ENCODE measurements at regions not wholly inside any gene's neighbourhood (a gene's known extent, or its start where the extent isn't known, plus 50 kb on each side); places are given as distances from the start of the nearest gene placed in this dataset.

DNA sequence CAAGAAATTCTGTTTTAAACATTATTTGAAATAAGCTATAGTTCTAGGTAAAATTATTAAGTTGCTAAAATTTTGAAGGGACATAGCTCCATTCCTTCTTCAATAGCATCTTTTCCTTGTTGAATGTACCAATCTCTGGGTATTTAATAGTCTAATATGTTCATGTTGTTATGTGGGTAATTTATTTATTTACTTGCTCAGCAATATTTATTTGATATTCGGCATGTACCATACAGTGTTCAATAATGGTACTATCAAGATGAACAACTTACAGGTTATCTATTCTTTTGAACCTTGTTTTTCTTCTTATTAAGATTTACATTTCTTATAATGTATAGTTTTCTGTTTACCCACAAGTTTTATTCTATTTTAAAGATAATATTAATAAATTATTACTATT, 1616.8 kb upstream of the PIK3C3 start:
- Histone ChIP-seq H3K4me3 (ENCODE audit: low read depth, low read length) (no peak overlapping the region), H3K9me3 (no peaks in the 10 kb centered on the region), H3K36me3 (ENCODE audit: control insufficient read depth, insufficient read depth, low read length) (no peaks in the 10 kb centered on the region), H3K4me1 (no peaks in the 10 kb centered on the region), H3K27me3 (replicated peaks; ENCODE audit: control insufficient read depth, insufficient read depth, low read length) (no peaks in the 10 kb centered on the region)
- H3K36me3 Mint-ChIP-seq (ENCODE audit: insufficient read depth, unreplicated experiment) = no peaks in the 10 kb centered on the region
- no peak overlapping the region for H3K27ac Mint-ChIP-seq (ENCODE audit: unreplicated experiment)
- H3K4me3 Mint-ChIP-seq (ENCODE audit: unreplicated experiment) = no peak overlapping the region
- H3K27me3 Mint-ChIP-seq (ENCODE audit: insufficient read depth, unreplicated experiment) = no peaks in the 10 kb centered on the region
- BruUV-seq (replicated peaks) = no TSS peak
- H3K9me3 Mint-ChIP-seq (ENCODE audit: unreplicated experiment) = no peaks in the 10 kb centered on the region
- intact Hi-C loops (cut with micrococcal nuclease; ENCODE audit: unreplicated experiment) = no loop called here
- ChIA-PET POLR2A (no interaction called here), CTCF (no interaction called here)
- TF ChIP-seq, protein P1, sequence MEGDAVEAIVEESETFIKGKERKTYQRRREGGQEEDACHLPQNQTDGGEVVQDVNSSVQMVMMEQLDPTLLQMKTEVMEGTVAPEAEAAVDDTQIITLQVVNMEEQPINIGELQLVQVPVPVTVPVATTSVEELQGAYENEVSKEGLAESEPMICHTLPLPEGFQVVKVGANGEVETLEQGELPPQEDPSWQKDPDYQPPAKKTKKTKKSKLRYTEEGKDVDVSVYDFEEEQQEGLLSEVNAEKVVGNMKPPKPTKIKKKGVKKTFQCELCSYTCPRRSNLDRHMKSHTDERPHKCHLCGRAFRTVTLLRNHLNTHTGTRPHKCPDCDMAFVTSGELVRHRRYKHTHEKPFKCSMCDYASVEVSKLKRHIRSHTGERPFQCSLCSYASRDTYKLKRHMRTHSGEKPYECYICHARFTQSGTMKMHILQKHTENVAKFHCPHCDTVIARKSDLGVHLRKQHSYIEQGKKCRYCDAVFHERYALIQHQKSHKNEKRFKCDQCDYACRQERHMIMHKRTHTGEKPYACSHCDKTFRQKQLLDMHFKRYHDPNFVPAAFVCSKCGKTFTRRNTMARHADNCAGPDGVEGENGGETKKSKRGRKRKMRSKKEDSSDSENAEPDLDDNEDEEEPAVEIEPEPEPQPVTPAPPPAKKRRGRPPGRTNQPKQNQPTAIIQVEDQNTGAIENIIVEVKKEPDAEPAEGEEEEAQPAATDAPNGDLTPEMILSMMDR (IDR thresholded peaks at IDR 0.05; ENCODE audit: insufficient read depth in 1 of 2, low read depth in 1 of 2, low read length in 1 of 2, severe bottlenecking in 1 of 2, unreplicated experiment in 1 of 2) = no peak
- no peak for DNase-seq
- no peaks in the 10 kb centered on the region for H3K4me1 Mint-ChIP-seq (ENCODE audit: low read depth, unreplicated experiment)

DNA sequence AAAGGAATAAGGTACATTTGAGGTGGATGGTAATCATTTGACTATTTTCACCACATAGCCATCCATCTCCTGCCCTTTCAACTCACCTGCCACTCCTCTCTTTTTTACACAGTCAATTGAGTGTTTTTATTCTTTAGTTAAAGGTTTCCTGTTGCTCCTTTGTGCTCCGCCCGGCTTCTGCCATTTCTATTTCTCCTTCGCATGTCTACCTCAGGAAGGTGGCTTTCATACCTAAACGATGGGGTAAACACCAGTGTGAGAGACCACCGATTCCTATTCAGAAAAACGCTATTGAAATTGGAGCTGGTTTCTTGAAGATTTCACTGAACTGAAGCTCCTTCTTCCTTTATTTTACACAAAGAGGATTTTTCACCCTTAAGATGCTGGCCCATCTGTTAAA, 1628.0 kb upstream of the PIK3C3 start:
- Mint-ChIP-seq H3K4me3 (ENCODE audit: unreplicated experiment) (no peak overlapping the region), H3K27ac (ENCODE audit: unreplicated experiment) (no peak overlapping the region), H3K9me3 (ENCODE audit: unreplicated experiment) (no peaks in the 10 kb centered on the region), H3K27me3 (ENCODE audit: insufficient read depth, unreplicated experiment) (peaks cover under 1% of the 10 kb centered on the region), H3K36me3 (ENCODE audit: insufficient read depth, unreplicated experiment) (no peaks in the 10 kb centered on the region), H3K4me1 (ENCODE audit: low read depth, unreplicated experiment) (no peaks in the 10 kb centered on the region)
- no TSS peak for BruUV-seq (replicated peaks)
- H3K9me3 ChIP-seq = no peaks in the 10 kb centered on the region
- no peaks in the 10 kb centered on the region for H3K27me3 ChIP-seq (replicated peaks; ENCODE audit: control insufficient read depth, insufficient read depth, low read length)
- no peaks in the 10 kb centered on the region for H3K4me1 ChIP-seq
- DNase-seq = no peak
- intact Hi-C loops (cut with micrococcal nuclease; ENCODE audit: unreplicated experiment) = no loop called here
- no peaks in the 10 kb centered on the region for H3K36me3 ChIP-seq (ENCODE audit: control insufficient read depth, insufficient read depth, low read length)
- no peak overlapping the region for H3K4me3 ChIP-seq (ENCODE audit: low read depth, low read length)
- TF ChIP-seq, protein P1 (IDR thresholded peaks at IDR 0.05; ENCODE audit: insufficient read depth in 1 of 2, low read depth in 1 of 2, low read length in 1 of 2, severe bottlenecking in 1 of 2, unreplicated experiment in 1 of 2) = no peak
- ChIA-PET CTCF (no interaction called here), POLR2A (no interaction called here)

DNA sequence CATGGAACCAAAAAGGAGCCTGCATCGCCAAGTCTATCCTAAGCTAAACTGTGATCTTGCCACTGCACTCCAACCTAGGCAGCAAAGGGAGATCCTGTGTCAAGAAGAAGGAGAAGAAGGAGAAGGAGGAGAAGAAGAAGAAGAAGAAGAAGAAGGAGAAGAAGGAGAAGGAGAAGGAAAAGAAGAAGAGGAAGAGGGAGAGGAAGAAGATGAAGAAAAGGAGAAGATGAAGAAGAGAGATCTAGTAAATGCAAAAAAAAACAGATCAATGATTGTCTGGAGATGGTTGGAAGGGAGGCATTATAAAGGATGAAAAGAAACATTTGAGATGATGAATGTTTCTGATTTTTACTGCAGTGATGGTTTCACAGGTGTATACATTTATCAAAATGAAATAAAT, 1629.0 kb upstream of the PIK3C3 start:
- Mint-ChIP-seq H3K4me1 (ENCODE audit: low read depth, unreplicated experiment) (no peaks in the 10 kb centered on the region), H3K4me3 (ENCODE audit: unreplicated experiment) (no peak overlapping the region), H3K9me3 (ENCODE audit: unreplicated experiment) (no peaks in the 10 kb centered on the region), H3K27me3 (ENCODE audit: insufficient read depth, unreplicated experiment) (peaks cover 3% of the 10 kb centered on the region), H3K36me3 (ENCODE audit: insufficient read depth, unreplicated experiment) (no peaks in the 10 kb centered on the region), H3K27ac (ENCODE audit: unreplicated experiment) (no peak overlapping the region)
- H3K36me3 ChIP-seq (ENCODE audit: control insufficient read depth, insufficient read depth, low read length) = no peaks in the 10 kb centered on the region
- no peak for DNase-seq
- no TSS peak for BruUV-seq (replicated peaks)
- CTCF ChIA-PET = no interaction called here
- no peaks in the 10 kb centered on the region for H3K9me3 ChIP-seq
- H3K27me3 ChIP-seq (replicated peaks; ENCODE audit: control insufficient read depth, insufficient read depth, low read length) = no peaks in the 10 kb centered on the region
- no peak overlapping the region for H3K4me3 ChIP-seq (ENCODE audit: low read depth, low read length)
- intact Hi-C loops (cut with micrococcal nuclease; ENCODE audit: unreplicated experiment) = no loop called here
- TF ChIP-seq, protein P1 (IDR thresholded peaks at IDR 0.05; ENCODE audit: insufficient read depth in 1 of 2, low read depth in 1 of 2, low read length in 1 of 2, severe bottlenecking in 1 of 2, unreplicated experiment in 1 of 2) = no peak
- no peaks in the 10 kb centered on the region for H3K4me1 ChIP-seq
- POLR2A ChIA-PET = no interaction called here

Measured in Caco-2 (cell line).